ENCODE measurements at regions not wholly inside any gene's neighbourhood (a gene's known extent, or its start where the extent isn't known, plus 50 kb on each side); places are given as distances from the start of the nearest gene placed in this dataset.
A peak's percentile ranks its signal among the peaks of the same experiment; 100 is the strongest.

GRCh38 chr6:144585217-144585814, 300.2 kb downstream of the UTRN start:
- DNase-seq = peak; percentile 36

GRCh38 chr6:144586986-144587385, 301.9 kb downstream of the UTRN start:
- no peak for DNase-seq

- no peak for DNase-seq
Measured at GRCh38 chr6:144588697-144589325, 303.7 kb downstream of the UTRN start.

- DNase-seq = no peak
Measured at GRCh38 chr6:144590532-144590931, 305.4 kb downstream of the UTRN start.

GRCh38 chr6:144593392-144593791, 308.3 kb downstream of the UTRN start:
- DNase-seq = no peak

- DNase-seq = no peak
Measured at GRCh38 chr6:144594585-144594984, 309.4 kb downstream of the UTRN start.

GRCh38 chr6:144595266-144595665, 310.1 kb downstream of the UTRN start:
- no peak for DNase-seq

- no peak for DNase-seq
Measured at GRCh38 chr6:144597511-144597910, 312.4 kb downstream of the UTRN start.

GRCh38 chr6:144599615-144600014, 314.5 kb downstream of the UTRN start:
- no peak for DNase-seq

- no peak for DNase-seq
Measured at GRCh38 chr6:144601221-144601620, 316.1 kb downstream of the UTRN start.

GRCh38 chr6:144602523-144603180, 317.5 kb downstream of the UTRN start:
- DNase-seq = no peak

GRCh38 chr6:144606083-144606482, 320.9 kb downstream of the UTRN start:
- DNase-seq = no peak

- DNase-seq = no peak
Measured at GRCh38 chr6:144607998-144608735, 323.0 kb downstream of the UTRN start.

- no peak for DNase-seq
Measured at GRCh38 chr6:144612811-144613210, 327.7 kb downstream of the UTRN start.

GRCh38 chr6:144613859-144614258, 328.7 kb downstream of the UTRN start:
- DNase-seq = no peak

- DNase-seq = no peak
Measured at GRCh38 chr6:144615870-144616269, 330.7 kb downstream of the UTRN start.

GRCh38 chr6:144617191-144617590, 332.1 kb downstream of the UTRN start:
- DNase-seq = no peak

GRCh38 chr6:144617708-144618107, 332.6 kb downstream of the UTRN start:
- DNase-seq = no peak

GRCh38 chr6:144619966-144620365, 334.8 kb downstream of the UTRN start:
- no peak for DNase-seq

GRCh38 chr6:144621332-144621731, 336.2 kb downstream of the UTRN start:
- no peak for DNase-seq

- no peak for DNase-seq
Measured at GRCh38 chr6:144624246-144624645, 339.1 kb downstream of the UTRN start.

- no peak for DNase-seq
Measured at GRCh38 chr6:144624716-144625115, 339.6 kb downstream of the UTRN start.

- DNase-seq = no peak
Measured at GRCh38 chr6:144630857-144631256, 345.7 kb downstream of the UTRN start.

- DNase-seq = no peak
Measured at GRCh38 chr6:144632266-144632665, 347.1 kb downstream of the UTRN start.

Data from NCI-H1092 (cell line).